ENCODE measurements at regions not wholly inside any gene's neighbourhood (a gene's known extent, or its start where the extent isn't known, plus 50 kb on each side); places are given as distances from the start of the nearest gene placed in this dataset.

- Histone ChIP-seq H3K4me1 (peaks cover 26% of the 10 kb centered on the region), H3K4me3 (no peak overlapping the region), H3K36me3 (no peaks in the 10 kb centered on the region), H3K27me3 (no peaks in the 10 kb centered on the region), H3K9me3 (no peaks in the 10 kb centered on the region), H3K9ac (ENCODE audit: low read depth in 2 of 2, low read length in 2 of 2) (peak overlapping the region in 1 of 2 donors; percentile 52), H3K27ac (peak overlapping the region; percentile 55)
- DNase-seq = peak; percentile 80
- no peak for TF ChIP-seq CTCF (IDR thresholded peaks at IDR 0.05)
- intact Hi-C loops (cut with DNase I) = no loop called here
These were observed 59.2 kb upstream of the TARBP1 start for GRCh38 chr1:234538062-234538731.

GRCh38 chr1:234537236-234537635 lies 58.3 kb upstream of the TARBP1 start:
- intact Hi-C loops (cut with DNase I) = no loop called here

GRCh38 chr1:234536741-234537140 lies 57.8 kb upstream of the TARBP1 start:
- no peak for TF ChIP-seq CTCF (IDR thresholded peaks at IDR 0.05)
- H3K9ac ChIP-seq (ENCODE audit: low read depth in 2 of 2, low read length in 2 of 2) = no peak overlapping the region
- H3K4me3 ChIP-seq = no peak overlapping the region
- H3K9me3 ChIP-seq = no peaks in the 10 kb centered on the region
- no peaks in the 10 kb centered on the region for H3K36me3 ChIP-seq
- H3K27me3 ChIP-seq = no peaks in the 10 kb centered on the region
- peaks cover 31% of the 10 kb centered on the region for H3K4me1 ChIP-seq
- intact Hi-C loops (cut with DNase I) = no loop called here
- no peak for DNase-seq
- peak overlapping the region; percentile 52 for H3K27ac ChIP-seq

More at GRCh38 chr1:234537236-234537635, 58.3 kb upstream of the TARBP1 start:
- DNase-seq = no peak
- Histone ChIP-seq H3K27ac (peak overlapping the region; percentile 55), H3K4me1 (peaks cover 30% of the 10 kb centered on the region), H3K4me3 (no peak overlapping the region), H3K36me3 (no peaks in the 10 kb centered on the region), H3K27me3 (no peaks in the 10 kb centered on the region), H3K9ac (ENCODE audit: low read depth in 2 of 2, low read length in 2 of 2) (peak overlapping the region in 1 of 2 donors; percentile 22), H3K9me3 (no peaks in the 10 kb centered on the region)
- no peak for TF ChIP-seq CTCF (IDR thresholded peaks at IDR 0.05)

GRCh38 chr1:234535763-234536515 lies 57.0 kb upstream of the TARBP1 start:
- Histone ChIP-seq H3K9ac (ENCODE audit: low read depth in 2 of 2, low read length in 2 of 2) (peak overlapping the region in 1 of 2 donors; percentile 46), H3K4me3 (no peak overlapping the region), H3K36me3 (no peaks in the 10 kb centered on the region), H3K27ac (peak overlapping the region; percentile 52), H3K27me3 (no peaks in the 10 kb centered on the region), H3K9me3 (no peaks in the 10 kb centered on the region), H3K4me1 (peaks cover 31% of the 10 kb centered on the region)
- no peak for TF ChIP-seq CTCF (IDR thresholded peaks at IDR 0.05)
- peak; percentile 42 for DNase-seq
- intact Hi-C loops (cut with DNase I) = no loop called here

- no peak overlapping the region for H3K4me3 ChIP-seq
- H3K4me1 ChIP-seq = peaks cover 31% of the 10 kb centered on the region
- peak overlapping the region in 1 of 2 donors; percentile 28 for H3K9ac ChIP-seq (ENCODE audit: low read depth in 2 of 2, low read length in 2 of 2)
- peak overlapping the region; percentile 52 for H3K27ac ChIP-seq
- intact Hi-C loops (cut with DNase I) = no loop called here
- no peaks in the 10 kb centered on the region for H3K36me3 ChIP-seq
- no peak for TF ChIP-seq CTCF (IDR thresholded peaks at IDR 0.05)
- DNase-seq = no peak
- no peaks in the 10 kb centered on the region for H3K27me3 ChIP-seq
- no peaks in the 10 kb centered on the region for H3K9me3 ChIP-seq
These were observed 56.2 kb upstream of the TARBP1 start for GRCh38 chr1:234535218-234535617.
